Breast epithelium (tissue), 3 donors: ENCODE measurements at regions not wholly inside any gene's neighbourhood (a gene's known extent, or its start where the extent isn't known, plus 50 kb on each side); places are given as distances from the start of the nearest gene placed in this dataset.

Experiments used
- CTCF ChIP-seq, 3 donors: fragments of 450-650 bp; IDR thresholded peaks; one replicate each; pipeline ENCODE4 v1.5.1; 2016 to 2017; ENCODE audit warnings: antibody characterized with exemption in 3 of 3, mild to moderate bottlenecking in 3 of 3, moderate library complexity in 3 of 3
- POLR2A ChIP-seq: fragments of 450-650 bp; IDR thresholded peaks from one replicate; pipeline ENCODE4 v1.6.1; 2016; ENCODE audit warnings: antibody characterized with exemption, mild to moderate bottlenecking, moderate library complexity
- POLR2AphosphoS5 ChIP-seq, 3 donors: sonication (generic); formaldehyde crosslinking; IDR thresholded peaks; one replicate each; pipeline ENCODE4 v1.6.1; 2017; ENCODE audit warnings: antibody characterized with exemption in 3 of 3

- TF ChIP-seq CTCF (IDR thresholded peaks at IDR 0.05), result no peak
- no peak for TF ChIP-seq POLR2AphosphoS5 (IDR thresholded peaks at IDR 0.05)
- no peak for TF ChIP-seq POLR2A
These were observed 138.5 kb upstream of the ZNF184 start for GRCh38 chr6:27611451-27611850.
